PC-9 (cell line): ENCODE measurements at regions not wholly inside any gene's neighbourhood (a gene's known extent, or its start where the extent isn't known, plus 50 kb on each side); places are given as distances from the start of the nearest gene placed in this dataset.

Source experiments
- BruUV-seq: library from RNA; stranded (reverse); fragments of 400-500 nt; replicated peaks from 2 replicates; lab custom pipeline; 2021; lab: Mats Ljungman, UMichigan
- CTCF ChIA-PET: fragments of 300-600 bp; sonication (Branson Sonifier 250); formaldehyde crosslinking; loops from one replicate; lab custom pipeline; 2022; ENCODE audit warnings: antibody characterized with exemption; lab: Charles Lee
- POLR2A ChIA-PET: fragments of 300-600 bp; sonication (Branson Sonifier 250); formaldehyde crosslinking; loops from one replicate; lab custom pipeline; 2022; ENCODE audit warnings: antibody characterized with exemption; ENCODE audit not compliant: unreplicated experiment; lab: Charles Lee
- DNase-seq, 2 experiments: peaks; one replicate each; pipeline versions ENCODE4 v3.0.0 to v3.0.0-alpha.2; 2015 to 2022; ENCODE audit warnings: mixed read lengths in 1 of 2
- H2AFZ ChIP-seq: fragments of 200-600 bp; sonication (generic); 2 replicates; pipeline ENCODE4 v1.8.1; 2017; ENCODE audit warnings: antibody characterized with exemption
- H3F3A ChIP-seq: fragments of 200-600 bp; sonication (generic); 2 replicates; pipeline ENCODE4 v1.8.1; 2017; ENCODE audit warnings: antibody characterized with exemption, mild to moderate bottlenecking, low read depth; ENCODE audit not compliant: insufficient read depth
- H3K27ac ChIP-seq: fragments of 200-600 bp; sonication (generic); 2 replicates; pipeline ENCODE4 v1.6.1; 2016; ENCODE audit warnings: mixed run types
- H3K27me3 ChIP-seq: fragments of 200-600 bp; sonication (generic); 2 replicates; pipeline ENCODE4 v1.6.1; 2016; ENCODE audit warnings: low read depth, mixed run types; ENCODE audit not compliant: insufficient read depth
- H3K36me3 ChIP-seq: fragments of 200-600 bp; sonication (generic); 2 replicates; pipeline ENCODE4 v1.6.1; 2016; ENCODE audit warnings: low read depth, mixed run types
- H3K4me1 ChIP-seq: fragments of 200-600 bp; sonication (generic); replicated peaks from 2 replicates; pipeline ENCODE4 v1.6.1; 2016; ENCODE audit warnings: mixed run types; ENCODE audit not compliant: insufficient read depth
- H3K4me2 ChIP-seq: fragments of 200-600 bp; sonication (generic); 2 replicates; pipeline ENCODE4 v1.6.1; 2017; ENCODE audit warnings: mixed run types
- H3K4me3 ChIP-seq: fragments of 200-600 bp; sonication (generic); 2 replicates; pipeline ENCODE4 v1.6.1; 2016; ENCODE audit warnings: mixed run types
- H3K79me2 ChIP-seq: fragments of 200-600 bp; sonication (generic); 2 replicates; pipeline ENCODE4 v1.6.1; 2017; ENCODE audit warnings: low read depth, mixed run types
- H3K9me2 ChIP-seq: fragments of 200-600 bp; sonication (generic); 2 replicates; pipeline ENCODE4 v1.8.1; 2017; ENCODE audit warnings: mild to moderate bottlenecking; ENCODE audit not compliant: insufficient read depth
- H3K9me3 ChIP-seq: fragments of 200-600 bp; sonication (generic); 2 replicates; pipeline ENCODE4 v1.8.1; 2016; ENCODE audit warnings: low read depth; ENCODE audit not compliant: insufficient read depth
- H4K20me1 ChIP-seq: fragments of 200-600 bp; sonication (generic); 2 replicates; pipeline ENCODE4 v1.8.1; 2017; ENCODE audit not compliant: insufficient read depth
- EZH2 ChIP-seq: fragments of 200-600 bp; sonication (generic); IDR thresholded peaks from 2 replicates; pipeline ENCODE4 v1.8.0; 2017; ENCODE audit warnings: antibody characterized with exemption, low read depth
- intact Hi-C: fragments of 100-400 bp; cut with micrococcal nuclease; formaldehyde crosslinking; loops from one replicate; pipeline ENCODE4 v1.10.0; 2022; ENCODE audit not compliant: unreplicated experiment
- TF ChIP-seq, protein P1 (sequence below): fragments of 200-600 bp; sonication (generic); conservative IDR thresholded peaks from 2 replicates; pipeline ENCODE4 v1.6.1; 2017; ENCODE audit warnings: mixed run types, antibody characterized with exemption, mild to moderate bottlenecking, moderate library complexity

- DNase-seq, result no peak
- Histone ChIP-seq H3K79me2 (no peaks in the 10 kb centered on the region), H3K27ac (no peak overlapping the region), H3K27me3 (peaks cover 81% of the 10 kb centered on the region), H3K36me3 (no peaks in the 10 kb centered on the region), H3K4me3 (no peak overlapping the region), H2AFZ (no peak overlapping the region), H3K9me3 (no peaks in the 10 kb centered on the region), H4K20me1 (no peaks in the 10 kb centered on the region), H3K4me1 (no peaks in the 10 kb centered on the region), H3F3A (no peaks in the 10 kb centered on the region), H3K9me2 (no peaks in the 10 kb centered on the region), H3K4me2 (no peak overlapping the region)
- intact Hi-C loops, result no loop called here
- ChIA-PET POLR2A (no interaction called here), CTCF (no interaction called here)
- no TSS peak for BruUV-seq
- TF ChIP-seq, protein P1, sequence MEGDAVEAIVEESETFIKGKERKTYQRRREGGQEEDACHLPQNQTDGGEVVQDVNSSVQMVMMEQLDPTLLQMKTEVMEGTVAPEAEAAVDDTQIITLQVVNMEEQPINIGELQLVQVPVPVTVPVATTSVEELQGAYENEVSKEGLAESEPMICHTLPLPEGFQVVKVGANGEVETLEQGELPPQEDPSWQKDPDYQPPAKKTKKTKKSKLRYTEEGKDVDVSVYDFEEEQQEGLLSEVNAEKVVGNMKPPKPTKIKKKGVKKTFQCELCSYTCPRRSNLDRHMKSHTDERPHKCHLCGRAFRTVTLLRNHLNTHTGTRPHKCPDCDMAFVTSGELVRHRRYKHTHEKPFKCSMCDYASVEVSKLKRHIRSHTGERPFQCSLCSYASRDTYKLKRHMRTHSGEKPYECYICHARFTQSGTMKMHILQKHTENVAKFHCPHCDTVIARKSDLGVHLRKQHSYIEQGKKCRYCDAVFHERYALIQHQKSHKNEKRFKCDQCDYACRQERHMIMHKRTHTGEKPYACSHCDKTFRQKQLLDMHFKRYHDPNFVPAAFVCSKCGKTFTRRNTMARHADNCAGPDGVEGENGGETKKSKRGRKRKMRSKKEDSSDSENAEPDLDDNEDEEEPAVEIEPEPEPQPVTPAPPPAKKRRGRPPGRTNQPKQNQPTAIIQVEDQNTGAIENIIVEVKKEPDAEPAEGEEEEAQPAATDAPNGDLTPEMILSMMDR, result no peak
- no peak; the same call in 1 of the 2 replicates for TF ChIP-seq EZH2
Measured at GRCh38 chr7:156232931-156233705, 407.5 kb upstream of the RNF32 start.

DNA sequence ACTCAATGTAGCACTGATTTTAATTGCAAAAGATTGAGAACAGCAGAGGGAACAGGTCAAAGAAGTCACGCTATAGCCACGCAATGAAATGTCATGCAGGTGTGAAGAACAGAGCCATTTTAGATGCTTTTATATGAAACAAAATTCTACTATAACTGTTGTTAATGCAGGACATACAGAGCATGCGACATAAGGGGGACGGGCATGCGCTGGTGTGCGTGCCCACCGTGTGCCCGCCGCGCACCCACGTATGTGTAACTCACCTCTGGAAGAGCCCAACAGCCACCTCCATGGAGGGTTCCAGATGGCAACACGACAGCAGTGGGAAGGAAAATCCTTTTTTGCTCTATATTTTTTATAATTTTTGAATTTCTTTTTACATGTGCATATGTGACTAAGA is 410.0 kb upstream of the RNF32 start:
- no peaks in the 10 kb centered on the region for H3K9me2 ChIP-seq
- intact Hi-C loops, result no loop called here
- H3K79me2 ChIP-seq, result no peaks in the 10 kb centered on the region
- H3F3A ChIP-seq, result no peaks in the 10 kb centered on the region
- H3K27ac ChIP-seq, result no peak overlapping the region
- no peaks in the 10 kb centered on the region for H4K20me1 ChIP-seq
- H3K9me3 ChIP-seq, result 0 out of 2 replicates have a peak, but pooled peaks cover 2% of the 10 kb centered on the region
- no peak for DNase-seq
- CTCF ChIA-PET, result no interaction called here
- POLR2A ChIA-PET, result no interaction called here
- H3K4me1 ChIP-seq, result no peaks in the 10 kb centered on the region
- BruUV-seq, result no TSS peak
- no peak overlapping the region for H3K4me3 ChIP-seq
- H3K36me3 ChIP-seq, result no peaks in the 10 kb centered on the region
- no peak overlapping the region for H2AFZ ChIP-seq
- no peak overlapping the region for H3K4me2 ChIP-seq
- peaks cover 64% of the 10 kb centered on the region for H3K27me3 ChIP-seq
- TF ChIP-seq EZH2, result no peak
- TF ChIP-seq, protein P1, result no peak

DNA sequence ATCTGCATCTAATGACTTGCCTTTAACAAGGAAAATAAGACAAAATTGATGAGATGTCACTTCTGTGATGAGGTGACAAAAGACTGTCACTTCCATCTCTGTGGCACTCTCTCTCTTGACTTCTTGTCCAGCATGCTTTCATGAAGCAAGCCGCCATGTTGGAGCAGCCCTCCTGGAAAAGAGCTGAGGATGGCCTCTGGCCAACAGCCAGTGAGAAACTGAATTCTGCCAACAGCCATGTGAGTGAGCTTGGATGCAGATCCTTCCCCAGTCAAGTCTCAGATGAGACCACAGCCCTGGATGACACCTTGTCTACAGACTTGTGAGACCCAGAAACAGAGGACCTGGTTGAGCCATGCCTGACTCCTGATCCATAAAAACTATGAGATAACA is 412.6 kb upstream of the SHH start:
- intact Hi-C loops, result loop anchor here (10.0 kb wide), 1 partner anchor 250 kb away; no protein-coding TSS in a partner anchor
- no TSS peak for BruUV-seq
- H2AFZ ChIP-seq, result no peak overlapping the region; the same call in 1 of the 2 replicates
- no peaks in the 10 kb centered on the region for H4K20me1 ChIP-seq
- no peaks in the 10 kb centered on the region for H3K9me2 ChIP-seq
- ChIA-PET POLR2A (no interaction called here), CTCF (no interaction called here)
- DNase-seq, result no peak
- H3K4me3 ChIP-seq, result no peak overlapping the region
- H3K36me3 ChIP-seq, result no peaks in the 10 kb centered on the region
- H3K79me2 ChIP-seq, result no peaks in the 10 kb centered on the region
- H3K9me3 ChIP-seq, result peaks cover 5% of the 10 kb centered on the region; the same call in 1 of the 2 replicates
- no peak overlapping the region for H3K4me2 ChIP-seq
- H3K4me1 ChIP-seq, result no peaks in the 10 kb centered on the region
- H3K27me3 ChIP-seq, result peaks cover 67% of the 10 kb centered on the region
- TF ChIP-seq EZH2, result no peak
- TF ChIP-seq, protein P1, result no peak
- no peaks in the 10 kb centered on the region for H3F3A ChIP-seq
- no peak overlapping the region for H3K27ac ChIP-seq
